ENCODE measurements at regions not wholly inside any gene's neighbourhood (a gene's known extent, or its start where the extent isn't known, plus 50 kb on each side); places are given as distances from the start of the nearest gene placed in this dataset.

- H3K4me1 Mint-ChIP-seq (ENCODE audit: unreplicated experiment), result no peaks in the 10 kb centered on the region
- H3K27me3 Mint-ChIP-seq, result peaks cover 8% of the 10 kb centered on the region
- no peaks in the 10 kb centered on the region for H3K36me3 Mint-ChIP-seq
- no peak overlapping the region for H3K4me3 Mint-ChIP-seq
- DNase-seq (ENCODE audit: extremely low spot score, unreplicated experiment), result no peak
- TF ChIP-seq, protein P1, sequence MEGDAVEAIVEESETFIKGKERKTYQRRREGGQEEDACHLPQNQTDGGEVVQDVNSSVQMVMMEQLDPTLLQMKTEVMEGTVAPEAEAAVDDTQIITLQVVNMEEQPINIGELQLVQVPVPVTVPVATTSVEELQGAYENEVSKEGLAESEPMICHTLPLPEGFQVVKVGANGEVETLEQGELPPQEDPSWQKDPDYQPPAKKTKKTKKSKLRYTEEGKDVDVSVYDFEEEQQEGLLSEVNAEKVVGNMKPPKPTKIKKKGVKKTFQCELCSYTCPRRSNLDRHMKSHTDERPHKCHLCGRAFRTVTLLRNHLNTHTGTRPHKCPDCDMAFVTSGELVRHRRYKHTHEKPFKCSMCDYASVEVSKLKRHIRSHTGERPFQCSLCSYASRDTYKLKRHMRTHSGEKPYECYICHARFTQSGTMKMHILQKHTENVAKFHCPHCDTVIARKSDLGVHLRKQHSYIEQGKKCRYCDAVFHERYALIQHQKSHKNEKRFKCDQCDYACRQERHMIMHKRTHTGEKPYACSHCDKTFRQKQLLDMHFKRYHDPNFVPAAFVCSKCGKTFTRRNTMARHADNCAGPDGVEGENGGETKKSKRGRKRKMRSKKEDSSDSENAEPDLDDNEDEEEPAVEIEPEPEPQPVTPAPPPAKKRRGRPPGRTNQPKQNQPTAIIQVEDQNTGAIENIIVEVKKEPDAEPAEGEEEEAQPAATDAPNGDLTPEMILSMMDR (conservative IDR thresholded peaks at IDR 0.05), result no peak
- H3K9me3 Mint-ChIP-seq, result peaks cover 4% of the 10 kb centered on the region
- H3K27ac Mint-ChIP-seq, result no peak overlapping the region
Observed at GRCh38 chr9:26682041-26682440, 210.6 kb downstream of the CAAP1 start.

DNA sequence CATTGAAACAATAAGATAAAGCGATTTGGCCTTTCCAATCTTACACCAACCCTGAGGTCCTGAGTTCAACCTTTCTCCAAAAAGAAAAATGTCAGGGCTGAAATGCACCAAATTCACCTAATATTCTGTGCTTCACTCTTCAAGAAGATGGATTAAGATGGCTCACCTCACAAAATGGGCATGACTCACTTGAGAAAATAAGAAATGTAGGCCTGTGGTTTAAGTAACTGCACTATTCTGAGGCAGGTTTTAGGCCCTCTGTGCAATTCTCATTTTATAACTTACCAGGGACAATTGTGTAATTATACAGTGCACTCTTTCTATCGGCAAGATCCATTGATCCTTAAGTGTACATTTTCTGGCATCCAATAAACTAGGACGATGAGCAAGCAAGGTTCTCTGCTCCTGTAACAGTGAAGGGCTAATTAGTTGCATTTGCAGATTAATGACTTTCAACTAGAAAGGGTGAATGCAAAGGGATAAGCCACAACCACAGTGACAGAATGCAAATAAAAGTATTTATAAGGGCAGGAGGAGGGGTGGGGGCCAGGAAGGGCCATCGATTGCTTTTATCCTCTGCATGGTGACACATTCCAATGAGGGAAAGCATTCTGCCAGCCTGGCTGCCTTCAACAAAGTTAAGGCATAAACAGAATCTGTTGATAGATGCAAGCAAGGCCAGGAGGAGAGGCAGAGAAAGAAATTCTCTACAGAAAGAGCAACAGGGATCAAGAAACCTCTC lies 214.5 kb downstream of the CAAP1 start:
- TF ChIP-seq, protein P1 (conservative IDR thresholded peaks at IDR 0.05), result no peak
- Mint-ChIP-seq H3K36me3 (no peaks in the 10 kb centered on the region), H3K9me3 (peaks cover 4% of the 10 kb centered on the region), H3K4me1 (ENCODE audit: unreplicated experiment) (peaks cover 3% of the 10 kb centered on the region), H3K4me3 (no peak overlapping the region), H3K27me3 (peaks cover 7% of the 10 kb centered on the region), H3K27ac (no peak overlapping the region)
- no peak for DNase-seq (ENCODE audit: extremely low spot score, unreplicated experiment)

DNA sequence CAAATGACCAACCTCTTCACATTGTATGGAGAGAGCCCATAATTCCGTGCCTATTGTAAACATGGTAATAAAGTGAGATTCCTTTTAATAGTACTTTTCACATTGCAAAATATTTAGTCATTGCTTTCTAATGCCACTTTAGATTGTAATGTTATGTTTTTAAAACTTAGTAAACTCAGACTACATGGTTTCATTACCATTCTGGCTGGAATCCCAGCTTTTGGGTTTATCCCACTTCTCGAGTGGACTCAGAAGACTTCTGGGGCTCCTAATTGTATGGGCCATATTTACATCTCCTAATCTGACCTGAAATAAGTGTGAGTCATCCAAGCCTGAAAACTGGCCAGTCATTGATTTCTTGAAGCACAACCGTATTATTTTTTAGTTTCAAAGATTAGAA lies 217.6 kb downstream of the CAAP1 start:
- H3K9me3 Mint-ChIP-seq, result no peaks in the 10 kb centered on the region
- no peaks in the 10 kb centered on the region for H3K36me3 Mint-ChIP-seq
- TF ChIP-seq, protein P1 (conservative IDR thresholded peaks at IDR 0.05), result no peak
- no peak for DNase-seq (ENCODE audit: extremely low spot score, unreplicated experiment)
- H3K4me3 Mint-ChIP-seq, result no peak overlapping the region
- H3K4me1 Mint-ChIP-seq (ENCODE audit: unreplicated experiment), result peaks cover 9% of the 10 kb centered on the region
- no peak overlapping the region for H3K27ac Mint-ChIP-seq
- H3K27me3 Mint-ChIP-seq, result peaks cover 13% of the 10 kb centered on the region

DNA sequence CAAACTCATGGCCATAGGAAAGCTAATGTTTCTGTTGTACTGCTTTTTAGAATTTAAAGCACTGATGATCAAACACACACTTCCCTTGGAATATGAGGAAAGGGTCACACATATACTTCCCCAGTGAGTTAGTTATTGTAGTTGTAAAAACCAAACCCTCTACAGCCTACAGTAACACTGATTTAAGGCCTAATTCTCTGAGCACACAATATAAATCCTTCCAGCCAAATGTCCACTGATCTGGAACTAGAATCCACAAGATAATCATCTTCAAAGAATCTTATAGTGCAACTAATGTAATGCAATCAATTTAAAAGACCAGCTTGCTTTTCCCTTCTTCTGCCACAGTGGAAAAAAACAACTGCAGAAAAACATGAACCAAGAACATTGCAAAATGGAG lies 219.3 kb downstream of the CAAP1 start:
- Mint-ChIP-seq H3K27ac (no peak overlapping the region), H3K4me3 (no peak overlapping the region), H3K27me3 (peaks cover 16% of the 10 kb centered on the region), H3K9me3 (no peaks in the 10 kb centered on the region), H3K4me1 (ENCODE audit: unreplicated experiment) (peaks cover 19% of the 10 kb centered on the region), H3K36me3 (no peaks in the 10 kb centered on the region)
- TF ChIP-seq, protein P1 (conservative IDR thresholded peaks at IDR 0.05), result no peak
- DNase-seq (ENCODE audit: extremely low spot score, unreplicated experiment), result no peak

GRCh38 chr9:26669701-26670670 lies 222.6 kb downstream of the CAAP1 start:
- Mint-ChIP-seq H3K4me3 (peak overlapping the region; percentile 27), H3K27ac (no peak overlapping the region), H3K9me3 (no peaks in the 10 kb centered on the region), H3K27me3 (peaks cover 16% of the 10 kb centered on the region), H3K36me3 (no peaks in the 10 kb centered on the region), H3K4me1 (ENCODE audit: unreplicated experiment) (peaks cover 19% of the 10 kb centered on the region)
- TF ChIP-seq, protein P1 (conservative IDR thresholded peaks at IDR 0.05), result no peak
- no peak for DNase-seq (ENCODE audit: extremely low spot score, unreplicated experiment)
